ENCODE measurements at regions not wholly inside any gene's neighbourhood (a gene's known extent, or its start where the extent isn't known, plus 50 kb on each side); places are given as distances from the start of the nearest gene placed in this dataset.

GRCh38 chr4:1506956-1507721 is 100.9 kb upstream of the NKX1-1 start:
- TF ChIP-seq CTCF (IDR thresholded peaks at IDR 0.05; ENCODE audit: insufficient read depth, low read depth, low read length) (no peak), EZH2 (IDR thresholded peaks at IDR 0.05; ENCODE audit: insufficient read depth, low read length) (no peak)

Data from astrocyte (in vitro differentiated cells and primary cell).